Occipital lobe (tissue), 1 donor: ENCODE measurements at regions not wholly inside any gene's neighbourhood (a gene's known extent, or its start where the extent isn't known, plus 50 kb on each side); places are given as distances from the start of the nearest gene placed in this dataset.
"Not testable (repeated sequence)": the region's sequence is repeated elsewhere in the genome, so short reads cannot be mapped to it uniquely, and the experiment has no call there.

Source experiments
- DNase-seq: peaks from one replicate; lab custom pipeline; 2025; lab: John Stamatoyannopoulos, UW

GRCh38 chr2:41283079-41283775 lies 764.6 kb upstream of the PKDCC start:
- DNase-seq, result no peak

GRCh38 chr2:41293491-41293890 lies 754.3 kb upstream of the PKDCC start:
- DNase-seq, result no peak

- no peak for DNase-seq
These were observed 753.5 kb upstream of the PKDCC start for GRCh38 chr2:41294331-41294730.

GRCh38 chr2:41313082-41313481 lies 734.7 kb upstream of the PKDCC start:
- DNase-seq, result no peak

- DNase-seq, result no peak
These were observed 733.2 kb upstream of the PKDCC start for GRCh38 chr2:41314511-41315070.

- DNase-seq, result no peak
These were observed 728.4 kb upstream of the PKDCC start for GRCh38 chr2:41319437-41319836.

GRCh38 chr2:41320491-41320890 lies 727.3 kb upstream of the PKDCC start:
- no peak for DNase-seq

- DNase-seq, result no peak
These were observed 726.5 kb upstream of the PKDCC start for GRCh38 chr2:41321351-41321750.

GRCh38 chr2:41326851-41327250 lies 721.0 kb upstream of the PKDCC start:
- no peak for DNase-seq

GRCh38 chr2:41329040-41329439 lies 718.8 kb upstream of the PKDCC start:
- DNase-seq, result no peak

GRCh38 chr2:41334159-41334558 lies 713.7 kb upstream of the PKDCC start:
- no peak for DNase-seq

GRCh38 chr2:41335573-41335972 lies 712.2 kb upstream of the PKDCC start:
- DNase-seq, result not testable (repeated sequence)

GRCh38 chr2:41337956-41338355 lies 709.9 kb upstream of the PKDCC start:
- no peak for DNase-seq

- no peak for DNase-seq
These were observed 703.3 kb upstream of the PKDCC start for GRCh38 chr2:41344529-41344928.

GRCh38 chr2:41353060-41353459 lies 694.8 kb upstream of the PKDCC start:
- DNase-seq, result no peak

GRCh38 chr2:41355794-41356193 lies 692.0 kb upstream of the PKDCC start:
- no peak for DNase-seq

- no peak for DNase-seq
These were observed 683.0 kb upstream of the PKDCC start for GRCh38 chr2:41364842-41365241.

GRCh38 chr2:41375901-41376300 lies 671.9 kb upstream of the PKDCC start:
- no peak for DNase-seq

GRCh38 chr2:41377837-41378236 lies 670.0 kb upstream of the PKDCC start:
- DNase-seq, result no peak

- DNase-seq, result no peak
These were observed 669.4 kb upstream of the PKDCC start for GRCh38 chr2:41378420-41378819.

GRCh38 chr2:41379496-41380221 lies 668.2 kb upstream of the PKDCC start:
- DNase-seq, result no peak

GRCh38 chr2:41381701-41382100 lies 666.1 kb upstream of the PKDCC start:
- DNase-seq, result no peak

GRCh38 chr2:41387519-41387918 lies 660.3 kb upstream of the PKDCC start:
- no peak for DNase-seq
